H1 (cell line): ENCODE measurements at regions not wholly inside any gene's neighbourhood (a gene's known extent, or its start where the extent isn't known, plus 50 kb on each side); places are given as distances from the start of the nearest gene placed in this dataset.

ENCODE experiments used
- CTCF ChIA-PET: fragments of 300-600 bp; sonication (Branson Sonifier 250); formaldehyde crosslinking; loops from one replicate; lab custom pipeline; 2021; ENCODE audit not compliant: partially characterized antibody; lab: Charles Lee
- POLR2A ChIA-PET: fragments of 300-600 bp; sonication (Branson Sonifier 250); formaldehyde crosslinking; loops from one replicate; lab custom pipeline; 2021; ENCODE audit warnings: inconsistent platforms; ENCODE audit not compliant: partially characterized antibody; lab: Charles Lee
- DNase-seq, 2 experiments: peaks; one replicate each; pipeline versions ENCODE4 v3.0.0 to v3.0.0-alpha.2; 2010 to 2022; ENCODE audit warnings: low spot score in 2 of 2, low read depth in 1 of 2, mixed read lengths in 1 of 2
- FAIRE-seq: peaks from 2 replicates; lab custom pipeline; 2011; peaks lifted over from hg19 to GRCh38; lab: Jason Lieb, UNC
- H2AFZ ChIP-seq: 2 replicates; pipeline ENCODE4 v1.8.1; 2012; ENCODE audit warnings: low read length, inconsistent platforms
- H2AK5ac ChIP-seq: 2 replicates; pipeline ENCODE4 v1.6.1; 2013; ENCODE audit warnings: low read depth, low read length
- H2BK120ac ChIP-seq: replicated peaks from 2 replicates; pipeline ENCODE3; 2013; ENCODE audit warnings: low read depth, low read length, inconsistent platforms
- H2BK12ac ChIP-seq: 2 replicates; pipeline ENCODE4 v1.6.1; 2013; ENCODE audit warnings: low read depth, low read length
- H2BK15ac ChIP-seq: 2 replicates; pipeline ENCODE4 v1.6.1; 2013; ENCODE audit warnings: low read length
- H2BK20ac ChIP-seq: 2 replicates; pipeline ENCODE4 v1.6.1; 2013; ENCODE audit warnings: low read length
- H2BK5ac ChIP-seq: 2 replicates; pipeline ENCODE4 v1.6.1; 2013; ENCODE audit warnings: low read depth, low read length
- H3K14ac ChIP-seq: 2 replicates; pipeline ENCODE4 v1.6.1; 2013; ENCODE audit warnings: inconsistent platforms; ENCODE audit not compliant: insufficient read length
- H3K18ac ChIP-seq: 2 replicates; pipeline ENCODE4 v1.6.1; 2013; ENCODE audit warnings: low read length; ENCODE audit errors: extremely low read depth
- H3K23ac ChIP-seq: 2 replicates; pipeline ENCODE4 v1.6.1; 2013; ENCODE audit warnings: inconsistent platforms; ENCODE audit not compliant: insufficient read length
- H3K23me2 ChIP-seq: 2 replicates; pipeline ENCODE4 v1.6.1; 2013; ENCODE audit warnings: low read depth, low read length
- H3K27ac ChIP-seq: 2 replicates; pipeline ENCODE4 v1.6.1; 2011; ENCODE audit warnings: low read depth, low read length, inconsistent platforms
- H3K27me3 ChIP-seq, 4 experiments: replicated peaks in 1 of 4; 1 replicate in 1 of 4; 2 replicates in 3 of 4; pipeline versions ENCODE4 v1.6.1 to v1.8.1; 2011 to 2013; ENCODE audit warnings: low read length in 3 of 4, mild to moderate bottlenecking in 3 of 4, inconsistent platforms in 2 of 4, mixed read lengths in 2 of 4, moderate library complexity in 1 of 4; ENCODE audit not compliant: control insufficient read depth in 3 of 4, insufficient read depth in 3 of 4; ENCODE audit errors: extremely low read depth in 1 of 4
- H3K36me3 ChIP-seq, 4 experiments: 2 replicates each; pipeline versions ENCODE4 v1.6.1 to v1.8.1; 2011 to 2013; ENCODE audit warnings: mild to moderate bottlenecking in 4 of 4, low read length in 3 of 4, moderate library complexity in 2 of 4, control low read depth in 1 of 4, inconsistent platforms in 1 of 4; ENCODE audit not compliant: insufficient read depth in 4 of 4, control insufficient read depth in 2 of 4
- H3K4ac ChIP-seq: replicated peaks from 2 replicates; pipeline ENCODE3; 2013; ENCODE audit warnings: low read length, low read depth, mixed read lengths, inconsistent platforms; ENCODE audit not compliant: insufficient read length
- H3K4me1 ChIP-seq, 4 experiments: replicated peaks in 1 of 4; 1 replicate in 1 of 4; 2 replicates in 3 of 4; pipeline versions ENCODE4 v1.6.1 to v1.8.1; 2011 to 2013; ENCODE audit warnings: low read length in 3 of 4, inconsistent platforms in 2 of 4, mixed read lengths in 1 of 4; ENCODE audit not compliant: insufficient read depth in 4 of 4, control insufficient read depth in 3 of 4
- H3K4me2 ChIP-seq, 2 experiments: 2 replicates each; pipeline versions ENCODE4 v1.6.1 to v1.8.1; 2011 to 2013; ENCODE audit warnings: low read depth in 2 of 2, low read length in 2 of 2, control low read depth in 1 of 2, inconsistent platforms in 1 of 2, mild to moderate bottlenecking in 1 of 2; ENCODE audit not compliant: insufficient read depth in 1 of 2
- H3K4me3 ChIP-seq, 4 experiments: fragments of 200-600, 300-600 bp in 1 of 4; sonication (generic), shearing (Covaris generic), sonication (Bioruptor Twin) in 1 of 4; 2 replicates each; pipeline versions ENCODE4 v1.5.1 to v1.8.1; 2011 to 2016; ENCODE audit warnings: low read length in 4 of 4, low read depth in 3 of 4, control low read depth in 2 of 4, inconsistent platforms in 2 of 4, mild to moderate bottlenecking in 2 of 4, mixed read lengths in 1 of 4, moderate library complexity in 1 of 4; ENCODE audit not compliant: insufficient read depth in 2 of 4; ENCODE audit errors: extremely low read depth in 1 of 4
- H3K56ac ChIP-seq: replicated peaks from 2 replicates; pipeline ENCODE3; 2013; ENCODE audit warnings: low read depth, mild to moderate bottlenecking, mixed read lengths, low read length, inconsistent platforms; ENCODE audit not compliant: insufficient read length
- H3K79me1 ChIP-seq: 2 replicates; pipeline ENCODE4 v1.6.1; 2013; ENCODE audit warnings: low read depth, low read length, control low read depth
- H3K79me2 ChIP-seq, 2 experiments: 2 replicates each; pipeline versions ENCODE4 v1.6.1 to v1.8.1; 2012 to 2013; ENCODE audit warnings: low read length in 2 of 2, mild to moderate bottlenecking in 2 of 2, inconsistent platforms in 1 of 2; ENCODE audit not compliant: insufficient read depth in 2 of 2, control insufficient read depth in 1 of 2
- H3K9ac ChIP-seq, 4 experiments: replicated peaks in 1 of 4; 1 replicate in 1 of 4; 2 replicates in 3 of 4; pipeline versions ENCODE4 v1.6.1 to v1.8.1; 2011 to 2013; ENCODE audit warnings: low read depth in 3 of 4, low read length in 3 of 4, control low read depth in 2 of 4, mild to moderate bottlenecking in 2 of 4, moderate library complexity in 2 of 4, inconsistent platforms in 1 of 4; ENCODE audit errors: extremely low read depth in 1 of 4
- H3K9me3 ChIP-seq, 2 experiments: 2 replicates each; pipeline versions ENCODE4 v1.6.1 to v1.8.1; 2012 to 2013; ENCODE audit warnings: mild to moderate bottlenecking in 2 of 2, moderate library complexity in 2 of 2, control low read depth in 1 of 2, inconsistent platforms in 1 of 2, low read depth in 1 of 2, low read length in 1 of 2, mixed read lengths in 1 of 2; ENCODE audit not compliant: insufficient read depth in 2 of 2
- H4K20me1 ChIP-seq, 2 experiments: replicated peaks in 1 of 2; 2 replicates each; pipeline versions ENCODE3 to v1.8.1; 2011 to 2013; ENCODE audit warnings: inconsistent platforms in 2 of 2, low read length in 2 of 2, mild to moderate bottlenecking in 1 of 2; ENCODE audit not compliant: insufficient read depth in 2 of 2, control insufficient read depth in 1 of 2
- H4K5ac ChIP-seq: 2 replicates; pipeline ENCODE4 v1.6.1; 2013; ENCODE audit warnings: low read length, low read depth, mixed read lengths, inconsistent platforms; ENCODE audit not compliant: insufficient read length
- H4K8ac ChIP-seq: 2 replicates; pipeline ENCODE4 v1.8.0; 2013; ENCODE audit warnings: mild to moderate bottlenecking, moderate library complexity, low read length, inconsistent platforms; ENCODE audit not compliant: insufficient read depth; ENCODE audit errors: extremely low read depth
- H4K91ac ChIP-seq: replicated peaks from 2 replicates; pipeline ENCODE3; 2013; ENCODE audit warnings: low read length, mixed read lengths, inconsistent platforms; ENCODE audit not compliant: insufficient read length
- CBX8 ChIP-seq: fragments of 300-800, 300-1000 bp; sonication (generic); IDR thresholded peaks from 2 replicates; pipeline ENCODE4 v1.7.1; 2016; ENCODE audit warnings: low read depth, low read length, borderline replicate concordance
- CHD2 ChIP-seq: IDR thresholded peaks from 2 replicates; pipeline ENCODE4 v1.6.1; 2012; ENCODE audit warnings: low read length, improper control_type of control experiment
- RAD21 ChIP-seq, 2 experiments: IDR thresholded peaks in 1 of 2; conservative IDR thresholded peaks in 1 of 2; 2 replicates each; pipeline ENCODE4 v1.6.1; 2011; ENCODE audit warnings: low read depth in 2 of 2, low read length in 2 of 2, improper control_type of control experiment in 1 of 2, inconsistent platforms in 1 of 2, mild to moderate bottlenecking in 1 of 2, moderate library complexity in 1 of 2
- WGBS, 2 experiments: shearing (Covaris generic) in 1 of 2; methylation state at CpG; one replicate each; pipeline versions ENCODE4 v1.1.6 to v1.1.7; 2013 to 2015; ENCODE audit warnings: low lambda C conversion rate in 2 of 2, mixed read lengths in 2 of 2, inconsistent platforms in 1 of 2, low coverage in 1 of 2, missing lambda C conversion rate in 1 of 2; ENCODE audit not compliant: insufficient replicate concordance in 2 of 2, insufficient coverage in 1 of 2, insufficient read length in 1 of 2; ENCODE audit errors: extremely low coverage in 1 of 2, missing lambda C conversion rate in 1 of 2; 5-methylcytosine and 5-hydroxymethylcytosine counted together
- TF ChIP-seq, protein P1 (sequence below), 3 experiments: IDR thresholded peaks; 1 replicate in 2 of 3; 2 replicates in 1 of 3; pipeline versions ENCODE4 v1.5.1 to v1.6.1; 2011; ENCODE audit warnings: low read length in 3 of 3, mild to moderate bottlenecking in 3 of 3, inconsistent platforms in 2 of 3, low read depth in 1 of 3, moderate library complexity in 1 of 3; ENCODE audit not compliant: insufficient read depth in 1 of 3; ENCODE audit errors: control extremely low read depth in 1 of 3
- TF ChIP-seq, protein P2 (sequence below): IDR thresholded peaks from 2 replicates; pipeline ENCODE4 v1.6.1; 2011; ENCODE audit warnings: low read length, improper control_type of control experiment

DNA sequence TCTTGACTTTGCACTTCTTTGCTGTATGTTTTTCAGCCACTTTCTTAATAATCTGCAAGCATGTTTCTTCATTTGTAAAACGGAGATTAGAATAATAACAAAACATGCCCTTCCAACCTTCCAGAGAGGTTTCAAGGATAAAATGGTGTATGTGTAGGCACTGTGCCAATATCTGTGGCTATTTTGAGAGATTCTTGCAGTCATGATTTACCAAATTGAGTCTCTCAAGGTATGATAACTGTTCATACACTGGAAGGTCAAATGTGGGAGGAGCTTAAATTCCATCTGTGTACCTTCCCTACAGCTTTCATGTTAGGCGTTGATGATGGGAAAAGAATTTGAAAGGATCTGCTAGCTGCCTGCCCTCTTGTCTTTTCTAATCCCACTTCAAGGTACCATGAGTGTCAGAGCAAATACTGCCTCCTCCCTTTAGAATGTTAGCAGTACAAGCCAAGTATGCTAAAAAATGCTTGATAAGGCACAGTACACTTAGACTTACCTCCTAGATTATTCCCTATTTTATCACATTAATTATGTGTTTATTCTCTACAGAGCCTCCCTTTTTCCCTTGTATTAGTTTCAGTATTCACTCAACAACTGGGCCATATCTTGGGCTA, 78.0 kb upstream of the ST8SIA2 start:
- DNase-seq, result no peak
- Histone ChIP-seq H3K9ac (no peak overlapping the region), H3K4me2 (no peak overlapping the region), H2BK15ac (no peak overlapping the region), H3K79me2 (no peaks in the 10 kb centered on the region), H3K4me1 (0 out of 7 replicates have a peak, but pooled peaks cover 0 to 2% (median 0%) of the 10 kb centered on the region in 4 experiments), H2BK20ac (no peak overlapping the region), H2BK120ac (no peak overlapping the region), H3K4ac (no peak overlapping the region), H3K27ac (no peak overlapping the region), H2AFZ (no peak overlapping the region), H4K8ac (no peak overlapping the region), H3K56ac (no peak overlapping the region), H2BK5ac (no peak overlapping the region), H3K79me1 (no peaks in the 10 kb centered on the region), H3K4me3 (no peak overlapping the region), H4K91ac (no peak overlapping the region), H3K18ac (no peak overlapping the region), H3K23me2 (no peaks in the 10 kb centered on the region), H3K27me3 (no peaks in the 10 kb centered on the region), H2BK12ac (no peak overlapping the region), H2AK5ac (no peak overlapping the region), H4K5ac (no peak overlapping the region), H3K36me3 (no peaks in the 10 kb centered on the region), H3K14ac (no peak overlapping the region), H4K20me1 (no peaks in the 10 kb centered on the region)
- no peak for FAIRE-seq
- ChIA-PET POLR2A (no interaction called here), CTCF (interaction anchor here (1.3 to 2.1 kb wide), 5 partner anchors 11 to 216 kb away, joined by 3 to 15 read pairs (median 4); no protein-coding TSS in a partner anchor)
- 84% methylated on average over 2 of the region's 2 CpGs; no CpG with 5 or more reads in 1 of the 2 experiments for WGBS, 2 experiments
- TF ChIP-seq, protein P1, sequence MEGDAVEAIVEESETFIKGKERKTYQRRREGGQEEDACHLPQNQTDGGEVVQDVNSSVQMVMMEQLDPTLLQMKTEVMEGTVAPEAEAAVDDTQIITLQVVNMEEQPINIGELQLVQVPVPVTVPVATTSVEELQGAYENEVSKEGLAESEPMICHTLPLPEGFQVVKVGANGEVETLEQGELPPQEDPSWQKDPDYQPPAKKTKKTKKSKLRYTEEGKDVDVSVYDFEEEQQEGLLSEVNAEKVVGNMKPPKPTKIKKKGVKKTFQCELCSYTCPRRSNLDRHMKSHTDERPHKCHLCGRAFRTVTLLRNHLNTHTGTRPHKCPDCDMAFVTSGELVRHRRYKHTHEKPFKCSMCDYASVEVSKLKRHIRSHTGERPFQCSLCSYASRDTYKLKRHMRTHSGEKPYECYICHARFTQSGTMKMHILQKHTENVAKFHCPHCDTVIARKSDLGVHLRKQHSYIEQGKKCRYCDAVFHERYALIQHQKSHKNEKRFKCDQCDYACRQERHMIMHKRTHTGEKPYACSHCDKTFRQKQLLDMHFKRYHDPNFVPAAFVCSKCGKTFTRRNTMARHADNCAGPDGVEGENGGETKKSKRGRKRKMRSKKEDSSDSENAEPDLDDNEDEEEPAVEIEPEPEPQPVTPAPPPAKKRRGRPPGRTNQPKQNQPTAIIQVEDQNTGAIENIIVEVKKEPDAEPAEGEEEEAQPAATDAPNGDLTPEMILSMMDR (IDR thresholded peaks at IDR 0.05; ENCODE audit: control extremely low read depth in 1 of 3, insufficient read depth in 1 of 3, low read depth in 1 of 3, low read length in 3 of 3), result peak in 1 of 3 experiments; percentile 8; a peak in 1 of 4 replicates
- TF ChIP-seq CBX8 (no peak), CHD2 (no peak), RAD21 (IDR thresholded peaks at IDR 0.05 in 1 of 2, conservative IDR thresholded peaks at IDR 0.05 in 1 of 2; ENCODE audit: low read depth in 2 of 2, low read length in 2 of 2) (peak in 1 of 2 experiments; percentile 25; a peak in 2 of 4 replicates)
- TF ChIP-seq, protein P2, sequence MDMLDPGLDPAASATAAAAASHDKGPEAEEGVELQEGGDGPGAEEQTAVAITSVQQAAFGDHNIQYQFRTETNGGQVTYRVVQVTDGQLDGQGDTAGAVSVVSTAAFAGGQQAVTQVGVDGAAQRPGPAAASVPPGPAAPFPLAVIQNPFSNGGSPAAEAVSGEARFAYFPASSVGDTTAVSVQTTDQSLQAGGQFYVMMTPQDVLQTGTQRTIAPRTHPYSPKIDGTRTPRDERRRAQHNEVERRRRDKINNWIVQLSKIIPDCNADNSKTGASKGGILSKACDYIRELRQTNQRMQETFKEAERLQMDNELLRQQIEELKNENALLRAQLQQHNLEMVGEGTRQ, result no peak
- TF ChIP-seq, all 59 proteins: peak for 2
- Histone ChIP-seq H3K23ac (no peak overlapping the region), H3K9me3 (no peaks in the 10 kb centered on the region)
